Caco-2 (cell line): ENCODE measurements at regions not wholly inside any gene's neighbourhood (a gene's known extent, or its start where the extent isn't known, plus 50 kb on each side); places are given as distances from the start of the nearest gene placed in this dataset.

Experiments
- BruUV-seq: library from RNA; stranded (reverse); fragments of 400-500 nt; replicated peaks from 2 replicates; lab custom pipeline; 2021; lab: Mats Ljungman, UMichigan
- CTCF ChIA-PET: fragments of 300-600 bp; sonication (Branson Sonifier 250); formaldehyde crosslinking; loops from one replicate; lab custom pipeline; 2022; ENCODE audit warnings: antibody characterized with exemption; lab: Charles Lee
- POLR2A ChIA-PET: fragments of 300-600 bp; sonication (Branson Sonifier 250); formaldehyde crosslinking; loops from one replicate; lab custom pipeline; 2022; ENCODE audit warnings: antibody characterized with exemption; lab: Charles Lee
- DNase-seq, 2 experiments: peaks; one replicate each; pipeline versions ENCODE4 v3.0.0 to v3.0.0-alpha.2; 2020 to 2022
- H3K27me3 ChIP-seq: replicated peaks from 2 replicates; pipeline ENCODE4 v1.6.0; 2011; ENCODE audit warnings: low read length; ENCODE audit not compliant: control insufficient read depth, insufficient read depth
- H3K36me3 ChIP-seq: 2 replicates; pipeline ENCODE4 v1.5.1; 2011; ENCODE audit warnings: low read length; ENCODE audit not compliant: control insufficient read depth, insufficient read depth
- H3K4me1 ChIP-seq: fragments of 250-450 bp; sonication (Bioruptor Pico); 2 replicates; pipeline ENCODE4 v1.5.1; 2020; ENCODE audit warnings: mild to moderate bottlenecking
- H3K4me3 ChIP-seq: 2 replicates; pipeline ENCODE4 v1.5.1; 2011; ENCODE audit warnings: low read depth, mild to moderate bottlenecking, control low read depth, low read length
- H3K9me3 ChIP-seq: fragments of 250-450 bp; sonication (Bioruptor Pico); 2 replicates; pipeline ENCODE4 v1.5.1; 2020; ENCODE audit warnings: mild to moderate bottlenecking, moderate library complexity
- H3K27ac Mint-ChIP-seq: one replicate; pipeline ENCODE4 v1.8.0; 2022; ENCODE audit warnings: mixed read lengths; ENCODE audit not compliant: unreplicated experiment
- H3K27me3 Mint-ChIP-seq: one replicate; pipeline ENCODE4 v1.8.0; 2022; ENCODE audit warnings: mixed read lengths; ENCODE audit not compliant: insufficient read depth, unreplicated experiment
- H3K36me3 Mint-ChIP-seq: one replicate; pipeline ENCODE4 v1.8.0; 2022; ENCODE audit warnings: mild to moderate bottlenecking, mixed read lengths; ENCODE audit not compliant: insufficient read depth, unreplicated experiment
- H3K4me1 Mint-ChIP-seq: one replicate; pipeline ENCODE4 v1.8.0; 2022; ENCODE audit warnings: low read depth, mixed read lengths; ENCODE audit not compliant: unreplicated experiment
- H3K4me3 Mint-ChIP-seq: one replicate; pipeline ENCODE4 v1.8.0; 2022; ENCODE audit warnings: mild to moderate bottlenecking, moderate library complexity, mixed read lengths; ENCODE audit not compliant: unreplicated experiment
- H3K9me3 Mint-ChIP-seq: one replicate; pipeline ENCODE4 v1.8.0; 2022; ENCODE audit warnings: mixed read lengths; ENCODE audit not compliant: unreplicated experiment
- intact Hi-C: fragments of 100-400 bp; cut with micrococcal nuclease; formaldehyde crosslinking; loops from one replicate; pipeline ENCODE4 v1.10.0; 2022; ENCODE audit not compliant: unreplicated experiment
- TF ChIP-seq, protein P1 (sequence below), 2 experiments: fragments of 200-600 bp in 1 of 2; IDR thresholded peaks; 1 replicate in 1 of 2; 2 replicates in 1 of 2; pipeline versions ENCODE4 v1.5.1 to v1.8.0; 2011 to 2022; ENCODE audit warnings: antibody characterized with exemption in 1 of 2, control low read depth in 1 of 2, inconsistent platforms in 1 of 2, low read depth in 1 of 2, low read length in 1 of 2, mild to moderate bottlenecking in 1 of 2, moderate library complexity in 1 of 2; ENCODE audit not compliant: insufficient read depth in 1 of 2, severe bottlenecking in 1 of 2, unreplicated experiment in 1 of 2

DNA sequence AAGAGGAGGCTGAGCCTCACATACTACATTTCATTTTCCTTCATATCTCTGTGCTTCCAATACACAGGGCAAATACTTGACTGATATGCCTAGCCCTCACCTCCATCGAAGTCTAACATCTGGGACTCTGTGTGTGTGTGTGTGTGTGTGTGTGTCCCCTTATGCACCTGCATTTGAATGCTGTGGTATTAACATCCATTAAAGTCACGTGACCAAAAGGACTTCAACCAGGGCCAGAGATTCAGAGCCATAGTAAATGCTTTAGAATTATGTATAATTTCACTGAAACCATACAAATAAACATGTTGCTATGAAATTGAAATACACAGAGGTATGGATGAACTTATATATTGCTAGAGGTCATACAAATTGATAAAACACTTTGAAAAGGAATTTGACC is 165.8 kb upstream of the SEMA6D start:
- intact Hi-C loops: no loop called here
- BruUV-seq: no TSS peak

DNA sequence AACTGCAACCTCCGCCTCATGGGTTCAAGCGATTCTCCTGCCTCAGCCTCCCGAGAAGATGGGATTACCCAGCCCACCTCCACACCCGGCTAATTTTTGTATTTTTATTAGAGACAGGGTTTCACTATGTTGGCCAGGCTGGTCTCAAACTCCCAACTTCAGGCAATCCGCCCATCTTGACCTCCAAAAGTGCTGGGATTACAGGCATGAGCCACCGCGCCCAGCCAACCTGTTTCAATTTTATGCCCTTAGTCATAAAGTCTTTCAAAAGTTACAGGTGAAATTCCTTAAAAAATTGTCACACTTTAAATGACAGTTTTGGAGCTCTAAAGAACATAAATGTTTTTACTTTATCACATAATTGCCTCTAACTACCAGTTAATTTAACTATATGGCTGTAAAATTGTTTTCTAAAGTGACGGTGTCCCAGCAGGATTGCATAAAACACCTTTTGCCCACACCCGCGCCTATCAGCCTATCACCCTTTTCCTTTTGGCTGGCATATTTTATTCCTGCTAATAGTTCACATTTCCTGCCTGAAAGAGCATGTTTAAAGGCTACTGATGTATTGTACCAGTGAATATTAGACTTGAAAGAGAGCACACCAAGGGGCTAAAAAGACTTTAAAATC is 164.2 kb upstream of the SEMA6D start:
- Histone ChIP-seq H3K9me3 (no peaks in the 10 kb centered on the region), H3K27me3 (no peaks in the 10 kb centered on the region), H3K36me3 (no peaks in the 10 kb centered on the region), H3K4me3 (no peak overlapping the region), H3K4me1 (no peaks in the 10 kb centered on the region)
- ChIA-PET CTCF (no interaction called here), POLR2A (no interaction called here)
- H3K9me3 Mint-ChIP-seq: no peaks in the 10 kb centered on the region
- TF ChIP-seq, protein P1, sequence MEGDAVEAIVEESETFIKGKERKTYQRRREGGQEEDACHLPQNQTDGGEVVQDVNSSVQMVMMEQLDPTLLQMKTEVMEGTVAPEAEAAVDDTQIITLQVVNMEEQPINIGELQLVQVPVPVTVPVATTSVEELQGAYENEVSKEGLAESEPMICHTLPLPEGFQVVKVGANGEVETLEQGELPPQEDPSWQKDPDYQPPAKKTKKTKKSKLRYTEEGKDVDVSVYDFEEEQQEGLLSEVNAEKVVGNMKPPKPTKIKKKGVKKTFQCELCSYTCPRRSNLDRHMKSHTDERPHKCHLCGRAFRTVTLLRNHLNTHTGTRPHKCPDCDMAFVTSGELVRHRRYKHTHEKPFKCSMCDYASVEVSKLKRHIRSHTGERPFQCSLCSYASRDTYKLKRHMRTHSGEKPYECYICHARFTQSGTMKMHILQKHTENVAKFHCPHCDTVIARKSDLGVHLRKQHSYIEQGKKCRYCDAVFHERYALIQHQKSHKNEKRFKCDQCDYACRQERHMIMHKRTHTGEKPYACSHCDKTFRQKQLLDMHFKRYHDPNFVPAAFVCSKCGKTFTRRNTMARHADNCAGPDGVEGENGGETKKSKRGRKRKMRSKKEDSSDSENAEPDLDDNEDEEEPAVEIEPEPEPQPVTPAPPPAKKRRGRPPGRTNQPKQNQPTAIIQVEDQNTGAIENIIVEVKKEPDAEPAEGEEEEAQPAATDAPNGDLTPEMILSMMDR (IDR thresholded peaks at IDR 0.05; ENCODE audit: insufficient read depth in 1 of 2, low read depth in 1 of 2, low read length in 1 of 2, severe bottlenecking in 1 of 2, unreplicated experiment in 1 of 2): no peak
- DNase-seq: no peak
- BruUV-seq: no TSS peak
- H3K4me3 Mint-ChIP-seq: no peak overlapping the region
- H3K36me3 Mint-ChIP-seq: no peaks in the 10 kb centered on the region
- no peak overlapping the region for H3K27ac Mint-ChIP-seq
- intact Hi-C loops: no loop called here
- H3K4me1 Mint-ChIP-seq: no peaks in the 10 kb centered on the region
- H3K27me3 Mint-ChIP-seq: no peaks in the 10 kb centered on the region

More for the DNA sequence above, 165.8 kb upstream of the SEMA6D start:
- Histone ChIP-seq H3K9me3 (no peaks in the 10 kb centered on the region), H3K4me1 (no peaks in the 10 kb centered on the region), H3K36me3 (no peaks in the 10 kb centered on the region), H3K27me3 (no peaks in the 10 kb centered on the region), H3K4me3 (no peak overlapping the region)
- CTCF ChIA-PET: no interaction called here
- H3K27me3 Mint-ChIP-seq: no peaks in the 10 kb centered on the region
- POLR2A ChIA-PET: no interaction called here
- H3K27ac Mint-ChIP-seq: no peak overlapping the region
- no peaks in the 10 kb centered on the region for H3K9me3 Mint-ChIP-seq
- no peak overlapping the region for H3K4me3 Mint-ChIP-seq
- no peaks in the 10 kb centered on the region for H3K36me3 Mint-ChIP-seq
- TF ChIP-seq, protein P1 (IDR thresholded peaks at IDR 0.05; ENCODE audit: insufficient read depth in 1 of 2, low read depth in 1 of 2, low read length in 1 of 2, severe bottlenecking in 1 of 2, unreplicated experiment in 1 of 2): no peak
- no peaks in the 10 kb centered on the region for H3K4me1 Mint-ChIP-seq
- no peak for DNase-seq

DNA sequence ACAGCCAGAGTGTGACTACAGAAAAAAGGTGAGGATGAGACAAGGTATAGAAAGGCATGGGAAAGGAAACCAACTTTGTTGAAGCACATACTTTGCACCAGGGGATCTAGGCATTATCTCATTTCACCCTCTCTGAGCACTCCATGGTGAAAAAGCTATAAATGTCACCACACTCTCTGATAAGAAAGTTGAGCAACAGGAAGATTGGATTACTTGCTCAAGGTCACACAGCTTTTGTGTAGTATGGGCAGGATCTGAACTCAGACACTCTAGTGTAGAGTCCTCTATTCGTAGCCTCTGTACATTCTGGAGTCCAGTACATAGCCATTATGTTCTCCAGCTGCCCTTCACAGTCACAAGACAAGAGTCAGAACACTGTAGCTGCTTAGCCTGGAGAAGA is 163.4 kb upstream of the SEMA6D start:
- Mint-ChIP-seq H3K9me3 (no peaks in the 10 kb centered on the region), H3K4me1 (no peaks in the 10 kb centered on the region), H3K27ac (no peak overlapping the region), H3K36me3 (no peaks in the 10 kb centered on the region), H3K27me3 (no peaks in the 10 kb centered on the region), H3K4me3 (no peak overlapping the region)
- TF ChIP-seq, protein P1 (IDR thresholded peaks at IDR 0.05; ENCODE audit: insufficient read depth in 1 of 2, low read depth in 1 of 2, low read length in 1 of 2, severe bottlenecking in 1 of 2, unreplicated experiment in 1 of 2): no peak
- DNase-seq: no peak
- Histone ChIP-seq H3K4me1 (no peaks in the 10 kb centered on the region), H3K4me3 (no peak overlapping the region), H3K27me3 (no peaks in the 10 kb centered on the region), H3K9me3 (no peaks in the 10 kb centered on the region), H3K36me3 (no peaks in the 10 kb centered on the region)
- intact Hi-C loops: no loop called here
- POLR2A ChIA-PET: no interaction called here
- CTCF ChIA-PET: no interaction called here
- BruUV-seq: no TSS peak
